ENCODE measurements at regions not wholly inside any gene's neighbourhood (a gene's known extent, or its start where the extent isn't known, plus 50 kb on each side); places are given as distances from the start of the nearest gene placed in this dataset.

- TF ChIP-seq CTCF (IDR thresholded peaks at IDR 0.05) (no peak), POLR2A (IDR thresholded peaks at IDR 0.05) (no peak), POLR2AphosphoS5 (IDR thresholded peaks at IDR 0.05; ENCODE audit: insufficient read depth in 1 of 2, low read depth in 1 of 2) (no peak)
These were observed 1009.6 kb upstream of the DIAPH2 start for GRCh38 chrX:95675011-95675410.
